Lower leg skin (tissue), 3 donors: ENCODE measurements at regions not wholly inside any gene's neighbourhood (a gene's known extent, or its start where the extent isn't known, plus 50 kb on each side); places are given as distances from the start of the nearest gene placed in this dataset.

Experiments
- POLR2A ChIP-seq, 2 donors: fragments of 450-650 bp; IDR thresholded peaks; one replicate each; pipeline ENCODE4 v1.6.1; 2016 to 2017; ENCODE audit warnings: antibody characterized with exemption in 2 of 2, mild to moderate bottlenecking in 1 of 2, moderate library complexity in 1 of 2
- TF ChIP-seq, protein P1 (sequence below), 3 donors: fragments of 450-650 bp; IDR thresholded peaks; one replicate each; pipeline ENCODE4 v1.5.1; 2016; ENCODE audit warnings: antibody characterized with exemption in 3 of 3, mild to moderate bottlenecking in 3 of 3, moderate library complexity in 2 of 3

DNA sequence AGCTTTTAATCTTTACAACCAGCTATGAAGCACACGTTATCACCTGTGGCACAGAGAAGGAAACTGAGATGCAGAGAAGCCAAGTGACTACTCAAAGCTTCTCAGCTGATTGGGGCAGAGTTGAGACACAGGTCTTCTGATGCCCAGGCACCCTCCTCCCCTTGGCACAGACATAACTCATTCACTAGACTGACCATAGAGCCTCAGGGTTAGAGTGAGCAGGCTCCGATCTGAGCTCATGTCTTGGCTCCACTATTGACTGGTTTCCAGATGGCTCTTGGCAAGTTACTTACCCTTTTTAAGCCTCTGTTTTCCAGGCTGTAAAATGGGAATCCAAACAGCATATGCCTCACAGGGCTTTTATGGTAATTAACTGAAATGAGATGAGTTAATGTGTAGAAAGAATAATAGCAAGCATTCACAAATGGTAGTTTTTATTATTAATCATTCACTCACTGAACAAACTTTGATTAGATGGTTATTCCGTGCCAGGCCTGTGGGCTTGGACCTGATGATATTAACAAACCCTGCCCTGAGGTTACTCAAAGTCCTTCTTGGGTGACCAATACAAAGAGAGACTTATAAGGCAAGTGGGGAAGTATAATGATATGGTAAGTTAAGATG is 184.3 kb downstream of the ANXA2 start:
- TF ChIP-seq POLR2A (IDR thresholded peaks at IDR 0.05): no peak
- TF ChIP-seq, protein P1, sequence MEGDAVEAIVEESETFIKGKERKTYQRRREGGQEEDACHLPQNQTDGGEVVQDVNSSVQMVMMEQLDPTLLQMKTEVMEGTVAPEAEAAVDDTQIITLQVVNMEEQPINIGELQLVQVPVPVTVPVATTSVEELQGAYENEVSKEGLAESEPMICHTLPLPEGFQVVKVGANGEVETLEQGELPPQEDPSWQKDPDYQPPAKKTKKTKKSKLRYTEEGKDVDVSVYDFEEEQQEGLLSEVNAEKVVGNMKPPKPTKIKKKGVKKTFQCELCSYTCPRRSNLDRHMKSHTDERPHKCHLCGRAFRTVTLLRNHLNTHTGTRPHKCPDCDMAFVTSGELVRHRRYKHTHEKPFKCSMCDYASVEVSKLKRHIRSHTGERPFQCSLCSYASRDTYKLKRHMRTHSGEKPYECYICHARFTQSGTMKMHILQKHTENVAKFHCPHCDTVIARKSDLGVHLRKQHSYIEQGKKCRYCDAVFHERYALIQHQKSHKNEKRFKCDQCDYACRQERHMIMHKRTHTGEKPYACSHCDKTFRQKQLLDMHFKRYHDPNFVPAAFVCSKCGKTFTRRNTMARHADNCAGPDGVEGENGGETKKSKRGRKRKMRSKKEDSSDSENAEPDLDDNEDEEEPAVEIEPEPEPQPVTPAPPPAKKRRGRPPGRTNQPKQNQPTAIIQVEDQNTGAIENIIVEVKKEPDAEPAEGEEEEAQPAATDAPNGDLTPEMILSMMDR (IDR thresholded peaks at IDR 0.05): no peak
